ENCODE measurements at regions not wholly inside any gene's neighbourhood (a gene's known extent, or its start where the extent isn't known, plus 50 kb on each side); places are given as distances from the start of the nearest gene placed in this dataset.
"Not testable (repeated sequence)": the region's sequence is repeated elsewhere in the genome, so short reads cannot be mapped to it uniquely, and the experiment has no call there.

DNA sequence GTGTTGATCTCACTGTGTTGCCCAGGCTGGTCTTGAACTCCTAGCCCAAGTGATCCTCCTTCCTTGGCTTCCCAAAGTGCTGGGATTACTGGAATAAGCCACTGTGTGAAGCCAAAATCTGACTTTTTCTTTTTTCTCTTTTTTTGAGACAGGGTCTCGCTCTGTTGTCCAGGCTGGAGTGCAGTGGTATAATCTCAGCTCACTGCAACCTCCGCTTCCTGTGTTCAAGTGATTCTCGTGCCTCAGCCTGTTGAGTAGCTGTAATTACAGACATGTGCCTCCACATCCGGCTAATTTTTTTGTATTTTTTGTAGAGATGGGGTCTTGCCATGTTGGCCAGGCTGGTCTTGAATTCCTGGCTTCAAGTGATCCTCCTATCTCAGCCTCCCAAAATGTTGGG, 61.3 kb downstream of the IRX5 start:
- H3K27me3 Mint-ChIP-seq (ENCODE audit: insufficient read depth, low read depth, poor library complexity); H3K4me3 ChIP-seq; H3K79me2 ChIP-seq (replicated peaks; ENCODE audit: insufficient read depth); H3K4me1 ChIP-seq (ENCODE audit: insufficient read depth); H3K4me2 ChIP-seq; H3K4me1 Mint-ChIP-seq; H3K36me3 Mint-ChIP-seq (ENCODE audit: low read depth); H2AFZ ChIP-seq; H3K27me3 ChIP-seq (ENCODE audit: insufficient read depth); H3K4me3 Mint-ChIP-seq; DNase-seq (ENCODE audit: low spot score); H3K9me3 Mint-ChIP-seq; ATAC-seq; H3K36me3 ChIP-seq (ENCODE audit: insufficient read depth); H4K20me1 ChIP-seq (replicated peaks; ENCODE audit: insufficient read depth); H3K27ac Mint-ChIP-seq; H3F3A ChIP-seq (replicated peaks; ENCODE audit: low read depth); H3K27ac ChIP-seq (ENCODE audit: low read depth); H3K9me2 ChIP-seq (ENCODE audit: insufficient read depth): not testable (repeated sequence)

DNA sequence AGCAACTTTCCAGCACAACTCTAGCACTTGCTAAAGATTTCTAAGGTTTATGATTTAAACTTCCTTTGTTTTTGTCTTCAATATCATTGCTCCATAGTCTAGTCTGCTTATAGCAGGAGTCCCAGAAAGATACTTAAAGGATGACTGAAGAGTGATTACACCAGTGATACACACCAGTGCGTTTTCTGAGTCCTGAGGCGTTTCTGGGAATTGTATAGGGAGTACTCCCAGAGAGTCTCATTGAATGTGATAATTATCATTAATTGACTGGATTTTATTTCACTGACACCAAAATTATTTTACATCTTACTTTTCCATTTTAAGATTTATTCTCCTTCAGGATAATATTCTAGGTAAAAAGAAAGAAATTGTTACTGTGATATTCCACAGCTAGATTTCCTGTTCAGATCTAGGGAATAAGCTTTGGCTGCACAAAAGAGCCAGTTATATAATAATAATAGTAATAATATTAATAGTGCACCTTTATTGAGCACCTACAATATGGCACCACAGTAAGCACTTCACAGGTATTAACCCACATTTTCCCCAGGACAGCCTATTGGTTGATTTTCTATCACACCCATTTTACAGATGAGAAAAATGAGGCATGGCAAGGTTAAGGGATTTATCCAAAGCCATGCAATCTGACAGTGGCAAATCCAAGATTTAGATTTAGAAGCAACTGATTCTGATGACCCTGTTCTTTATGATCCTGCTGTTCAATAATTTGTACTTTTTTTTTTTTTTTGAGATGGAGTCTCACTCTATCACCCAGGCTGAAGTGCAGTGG, 62.6 kb downstream of the IRX5 start:
- Histone ChIP-seq H2AFZ (peak overlapping the region; percentile 78; the same call in 1 of the 2 replicates), H3K27ac (ENCODE audit: low read depth) (no peak overlapping the region), H3K4me2 (no peak overlapping the region), H3K27me3 (ENCODE audit: insufficient read depth) (no peaks in the 10 kb centered on the region), H3K9me2 (ENCODE audit: insufficient read depth) (no peaks in the 10 kb centered on the region), H3K79me2 (replicated peaks; ENCODE audit: insufficient read depth) (no peaks in the 10 kb centered on the region), H3K4me1 (ENCODE audit: insufficient read depth) (no peaks in the 10 kb centered on the region), H3F3A (replicated peaks; ENCODE audit: low read depth) (no peaks in the 10 kb centered on the region), H3K4me3 (no peak overlapping the region), H4K20me1 (replicated peaks; ENCODE audit: insufficient read depth) (no peaks in the 10 kb centered on the region), H3K36me3 (ENCODE audit: insufficient read depth) (no peaks in the 10 kb centered on the region)
- DNase-seq (ENCODE audit: low spot score) = no peak
- Mint-ChIP-seq H3K27ac (no peak overlapping the region), H3K9me3 (no peaks in the 10 kb centered on the region), H3K27me3 (ENCODE audit: insufficient read depth, low read depth, poor library complexity) (no peaks in the 10 kb centered on the region), H3K36me3 (ENCODE audit: low read depth) (no peaks in the 10 kb centered on the region), H3K4me3 (no peak overlapping the region), H3K4me1 (no peaks in the 10 kb centered on the region)
- TF ChIP-seq, protein P1, sequence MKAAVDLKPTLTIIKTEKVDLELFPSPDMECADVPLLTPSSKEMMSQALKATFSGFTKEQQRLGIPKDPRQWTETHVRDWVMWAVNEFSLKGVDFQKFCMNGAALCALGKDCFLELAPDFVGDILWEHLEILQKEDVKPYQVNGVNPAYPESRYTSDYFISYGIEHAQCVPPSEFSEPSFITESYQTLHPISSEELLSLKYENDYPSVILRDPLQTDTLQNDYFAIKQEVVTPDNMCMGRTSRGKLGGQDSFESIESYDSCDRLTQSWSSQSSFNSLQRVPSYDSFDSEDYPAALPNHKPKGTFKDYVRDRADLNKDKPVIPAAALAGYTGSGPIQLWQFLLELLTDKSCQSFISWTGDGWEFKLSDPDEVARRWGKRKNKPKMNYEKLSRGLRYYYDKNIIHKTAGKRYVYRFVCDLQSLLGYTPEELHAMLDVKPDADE (IDR thresholded peaks at IDR 0.05) = no peak
- TF ChIP-seq CREB1 (CRISPR knock-in tag; IDR thresholded peaks at IDR 0.05; ENCODE audit: low read depth) = no peak
- ATAC-seq = no peak

DNA sequence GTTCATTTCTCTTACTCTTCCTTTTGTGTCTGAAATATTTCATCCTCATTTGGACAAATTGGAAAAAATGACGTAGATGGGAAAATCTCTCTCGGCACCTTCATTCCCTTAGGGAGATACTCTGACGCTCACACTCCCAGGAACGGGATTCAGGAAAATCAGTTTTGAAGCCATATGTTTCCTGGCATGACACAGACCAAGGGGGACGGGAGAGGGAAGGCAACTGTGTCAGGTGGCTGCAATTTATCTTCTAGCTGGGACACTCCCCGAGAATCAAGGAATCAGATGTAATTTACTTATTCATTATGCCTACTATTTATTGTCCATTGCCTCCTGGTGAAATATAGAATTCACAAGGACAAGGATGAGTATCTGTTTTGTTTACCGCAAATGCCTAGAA, 65.5 kb downstream of the IRX5 start:
- Mint-ChIP-seq H3K4me3 (no peak overlapping the region), H3K9me3 (no peaks in the 10 kb centered on the region), H3K27ac (no peak overlapping the region), H3K36me3 (ENCODE audit: low read depth) (no peaks in the 10 kb centered on the region), H3K4me1 (no peaks in the 10 kb centered on the region; the same call in 2 of the 3 replicates), H3K27me3 (ENCODE audit: insufficient read depth, low read depth, poor library complexity) (no peaks in the 10 kb centered on the region)
- H2AFZ ChIP-seq = no peak overlapping the region
- no peak overlapping the region for H3K27ac ChIP-seq (ENCODE audit: low read depth)
- H3F3A ChIP-seq (replicated peaks; ENCODE audit: low read depth) = no peaks in the 10 kb centered on the region
- no peaks in the 10 kb centered on the region for H3K9me2 ChIP-seq (ENCODE audit: insufficient read depth)
- H3K4me2 ChIP-seq = no peak overlapping the region
- DNase-seq (ENCODE audit: low spot score) (no peak), ATAC-seq (no peak)
- H3K79me2 ChIP-seq (replicated peaks; ENCODE audit: insufficient read depth) = no peaks in the 10 kb centered on the region
- no peak for TF ChIP-seq ZNF331 (CRISPR knock-in tag; IDR thresholded peaks at IDR 0.05; ENCODE audit: low read depth)
- TF ChIP-seq STAT1 (IDR thresholded peaks at IDR 0.05; ENCODE audit: unreplicated experiment) = no peak
- TF ChIP-seq, protein P2, sequence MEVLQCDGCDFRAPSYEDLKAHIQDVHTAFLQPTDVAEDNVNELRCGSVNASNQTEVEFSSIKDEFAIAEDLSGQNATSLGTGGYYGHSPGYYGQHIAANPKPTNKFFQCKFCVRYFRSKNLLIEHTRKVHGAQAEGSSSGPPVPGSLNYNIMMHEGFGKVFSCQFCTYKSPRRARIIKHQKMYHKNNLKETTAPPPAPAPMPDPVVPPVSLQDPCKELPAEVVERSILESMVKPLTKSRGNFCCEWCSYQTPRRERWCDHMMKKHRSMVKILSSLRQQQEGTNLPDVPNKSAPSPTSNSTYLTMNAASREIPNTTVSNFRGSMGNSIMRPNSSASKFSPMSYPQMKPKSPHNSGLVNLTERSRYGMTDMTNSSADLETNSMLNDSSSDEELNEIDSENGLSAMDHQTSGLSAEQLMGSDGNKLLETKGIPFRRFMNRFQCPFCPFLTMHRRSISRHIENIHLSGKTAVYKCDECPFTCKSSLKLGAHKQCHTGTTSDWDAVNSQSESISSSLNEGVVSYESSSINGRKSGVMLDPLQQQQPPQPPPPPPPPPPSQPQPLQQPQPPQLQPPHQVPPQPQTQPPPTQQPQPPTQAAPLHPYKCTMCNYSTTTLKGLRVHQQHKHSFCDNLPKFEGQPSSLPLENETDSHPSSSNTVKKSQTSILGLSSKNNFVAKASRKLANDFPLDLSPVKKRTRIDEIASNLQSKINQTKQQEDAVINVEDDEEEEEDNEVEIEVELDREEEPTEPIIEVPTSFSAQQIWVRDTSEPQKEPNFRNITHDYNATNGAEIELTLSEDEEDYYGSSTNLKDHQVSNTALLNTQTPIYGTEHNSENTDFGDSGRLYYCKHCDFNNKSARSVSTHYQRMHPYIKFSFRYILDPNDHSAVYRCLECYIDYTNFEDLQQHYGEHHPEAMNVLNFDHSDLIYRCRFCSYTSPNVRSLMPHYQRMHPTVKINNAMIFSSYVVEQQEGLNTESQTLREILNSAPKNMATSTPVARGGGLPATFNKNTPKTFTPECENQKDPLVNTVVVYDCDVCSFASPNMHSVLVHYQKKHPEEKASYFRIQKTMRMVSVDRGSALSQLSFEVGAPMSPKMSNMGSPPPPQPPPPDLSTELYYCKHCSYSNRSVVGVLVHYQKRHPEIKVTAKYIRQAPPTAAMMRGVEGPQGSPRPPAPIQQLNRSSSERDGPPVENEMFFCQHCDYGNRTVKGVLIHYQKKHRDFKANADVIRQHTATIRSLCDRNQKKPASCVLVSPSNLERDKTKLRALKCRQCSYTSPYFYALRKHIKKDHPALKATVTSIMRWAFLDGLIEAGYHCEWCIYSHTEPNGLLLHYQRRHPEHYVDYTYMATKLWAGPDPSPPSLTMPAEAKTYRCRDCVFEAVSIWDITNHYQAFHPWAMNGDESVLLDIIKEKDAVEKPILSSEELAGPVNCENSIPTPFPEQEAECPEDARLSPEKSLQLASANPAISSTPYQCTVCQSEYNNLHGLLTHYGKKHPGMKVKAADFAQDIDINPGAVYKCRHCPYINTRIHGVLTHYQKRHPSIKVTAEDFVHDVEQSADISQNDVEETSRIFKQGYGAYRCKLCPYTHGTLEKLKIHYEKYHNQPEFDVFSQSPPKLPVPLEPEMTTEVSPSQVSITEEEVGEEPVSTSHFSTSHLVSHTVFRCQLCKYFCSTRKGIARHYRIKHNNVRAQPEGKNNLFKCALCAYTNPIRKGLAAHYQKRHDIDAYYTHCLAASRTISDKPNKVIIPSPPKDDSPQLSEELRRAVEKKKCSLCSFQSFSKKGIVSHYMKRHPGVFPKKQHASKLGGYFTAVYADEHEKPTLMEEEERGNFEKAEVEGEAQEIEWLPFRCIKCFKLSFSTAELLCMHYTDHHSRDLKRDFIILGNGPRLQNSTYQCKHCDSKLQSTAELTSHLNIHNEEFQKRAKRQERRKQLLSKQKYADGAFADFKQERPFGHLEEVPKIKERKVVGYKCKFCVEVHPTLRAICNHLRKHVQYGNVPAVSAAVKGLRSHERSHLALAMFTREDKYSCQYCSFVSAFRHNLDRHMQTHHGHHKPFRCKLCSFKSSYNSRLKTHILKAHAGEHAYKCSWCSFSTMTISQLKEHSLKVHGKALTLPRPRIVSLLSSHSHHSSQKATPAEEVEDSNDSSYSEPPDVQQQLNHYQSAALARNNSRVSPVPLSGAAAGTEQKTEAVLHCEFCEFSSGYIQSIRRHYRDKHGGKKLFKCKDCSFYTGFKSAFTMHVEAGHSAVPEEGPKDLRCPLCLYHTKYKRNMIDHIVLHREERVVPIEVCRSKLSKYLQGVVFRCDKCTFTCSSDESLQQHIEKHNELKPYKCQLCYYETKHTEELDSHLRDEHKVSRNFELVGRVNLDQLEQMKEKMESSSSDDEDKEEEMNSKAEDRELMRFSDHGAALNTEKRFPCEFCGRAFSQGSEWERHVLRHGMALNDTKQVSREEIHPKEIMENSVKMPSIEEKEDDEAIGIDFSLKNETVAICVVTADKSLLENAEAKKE (CRISPR knock-in tag; IDR thresholded peaks at IDR 0.05) = no peak
- TF ChIP-seq ZNF114 (CRISPR knock-in tag; IDR thresholded peaks at IDR 0.05) = no peak
- TF ChIP-seq NANOG (IDR thresholded peaks at IDR 0.05; ENCODE audit: borderline replicate concordance) = no peak
- TF ChIP-seq EZH2phosphoT487 (IDR thresholded peaks at IDR 0.05; ENCODE audit: unreplicated experiment) = no peak
- no peak for TF ChIP-seq CREB1 (CRISPR knock-in tag; IDR thresholded peaks at IDR 0.05; ENCODE audit: low read depth)
- TF ChIP-seq, protein P1 (IDR thresholded peaks at IDR 0.05) = no peak
- H3K27me3 ChIP-seq (ENCODE audit: insufficient read depth) = no peaks in the 10 kb centered on the region
- H3K4me1 ChIP-seq (ENCODE audit: insufficient read depth) = no peaks in the 10 kb centered on the region
- H4K20me1 ChIP-seq (replicated peaks; ENCODE audit: insufficient read depth) = no peaks in the 10 kb centered on the region
- H3K4me3 ChIP-seq = no peak overlapping the region
- H3K36me3 ChIP-seq (ENCODE audit: insufficient read depth) = no peaks in the 10 kb centered on the region
